GM13976 (cell line): ENCODE measurements at regions not wholly inside any gene's neighbourhood (a gene's known extent, or its start where the extent isn't known, plus 50 kb on each side); places are given as distances from the start of the nearest gene placed in this dataset.

ENCODE experiments used
- DNase-seq: peaks from one replicate; pipeline ENCODE4 v3.0.0; 2012; ENCODE audit warnings: low spot score
- CTCF ChIP-seq: IDR thresholded peaks from 2 replicates; pipeline ENCODE4 v1.5.1; 2012; ENCODE audit warnings: borderline replicate concordance, mild to moderate bottlenecking; ENCODE audit not compliant: insufficient read depth; ENCODE audit errors: extremely low read depth, missing control alignments, control extremely low read depth
- in situ Hi-C: fragments of 300-500 bp; cut with MboI; formaldehyde crosslinking; loops from one replicate; pipeline ENCODE4 v1.12.0; 2022; ENCODE audit warnings: low sequenced_read_pairs, mixed read lengths, inconsistent platforms; ENCODE audit not compliant: unreplicated experiment

- DNase-seq: no peak
Observed at GRCh38 chr3:88668180-88668579, 439.2 kb upstream of the EPHA3 start.

GRCh38 chr3:88671573-88671972 lies 435.8 kb upstream of the EPHA3 start:
- in situ Hi-C loops: no loop called here
- no peak for DNase-seq
- TF ChIP-seq CTCF: no peak

More at GRCh38 chr3:88668180-88668579, 439.2 kb upstream of the EPHA3 start:
- no peak for TF ChIP-seq CTCF
- in situ Hi-C loops: no loop called here

- no peak for TF ChIP-seq CTCF
- in situ Hi-C loops: no loop called here
- DNase-seq: no peak
Observed at GRCh38 chr3:88677298-88677697, 430.1 kb upstream of the EPHA3 start.

GRCh38 chr3:88678747-88679146 lies 428.7 kb upstream of the EPHA3 start:
- DNase-seq: no peak
- in situ Hi-C loops: no loop called here
- no peak for TF ChIP-seq CTCF

GRCh38 chr3:88690287-88690686 lies 417.1 kb upstream of the EPHA3 start:
- in situ Hi-C loops: no loop called here
- no peak for TF ChIP-seq CTCF
- DNase-seq: no peak

- in situ Hi-C loops: no loop called here
- no peak for DNase-seq
- no peak for TF ChIP-seq CTCF
Observed at GRCh38 chr3:88691081-88691480, 416.3 kb upstream of the EPHA3 start.
